NCI-H524 treated with DMSO at 0.1 percent for 48 hours (cell line): ENCODE measurements at regions not wholly inside any gene's neighbourhood (a gene's known extent, or its start where the extent isn't known, plus 50 kb on each side); places are given as distances from the start of the nearest gene placed in this dataset.

Experiments
- DNase-seq: peaks from one replicate; lab custom pipeline; 2025; lab: John Stamatoyannopoulos, UW

DNA sequence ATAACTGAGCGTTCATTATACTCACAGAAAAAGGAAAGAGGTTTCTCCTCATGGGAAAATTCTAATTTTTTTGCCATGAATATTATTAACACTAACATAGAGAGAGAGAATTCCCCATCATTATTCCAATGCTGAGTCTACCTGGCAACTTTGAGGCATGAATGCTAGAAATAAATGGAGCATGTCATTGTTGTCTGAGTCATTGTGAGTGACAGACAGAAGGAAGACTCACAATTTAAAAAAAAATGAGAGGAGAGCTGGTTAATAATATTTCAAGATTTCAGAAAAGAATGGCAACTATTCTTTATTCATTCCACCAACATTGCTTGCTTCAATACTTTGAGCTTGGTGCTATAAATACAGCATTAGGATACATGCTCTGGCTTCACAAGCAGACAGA, 170.4 kb upstream of the HS3ST1 start:
- no peak for DNase-seq

DNA sequence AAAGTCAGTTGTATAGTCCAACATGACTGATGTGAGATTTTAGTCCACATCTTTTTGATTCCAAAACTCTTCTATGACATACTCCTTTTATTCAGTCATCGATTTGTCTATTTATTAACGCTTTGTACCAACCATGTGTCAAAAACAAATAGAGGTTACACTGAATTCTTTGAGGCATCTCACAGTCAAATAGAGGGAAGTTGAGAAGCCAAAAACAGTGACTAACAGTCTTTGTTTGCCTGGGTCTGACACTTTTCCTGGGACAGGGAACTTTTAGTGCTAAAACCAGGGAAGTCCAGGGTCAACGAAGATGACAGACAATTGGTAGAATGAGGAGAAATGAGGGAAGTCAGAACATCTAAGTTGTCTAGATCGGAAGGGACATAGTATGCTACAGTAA, 169.9 kb upstream of the HS3ST1 start:
- DNase-seq, result no peak

DNA sequence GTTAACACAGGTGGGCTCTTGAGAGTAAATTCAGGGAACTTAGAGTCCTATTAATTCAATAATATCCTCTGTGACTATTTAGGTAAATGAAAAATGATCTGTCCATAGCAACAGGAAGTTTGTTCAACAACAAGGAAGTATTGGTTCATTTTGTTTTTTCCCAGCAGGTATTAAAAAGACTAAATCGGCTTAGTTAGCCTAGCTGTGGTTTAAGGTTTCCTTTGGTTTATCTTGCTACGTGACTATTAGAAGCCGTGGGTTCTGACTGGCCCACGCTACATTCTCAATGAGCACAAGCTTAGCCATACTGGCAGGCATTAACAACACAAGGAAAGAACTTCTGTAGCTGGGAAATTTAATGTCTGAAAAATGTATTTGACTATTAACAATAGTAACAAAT, 168.8 kb upstream of the HS3ST1 start:
- DNase-seq, result no peak

DNA sequence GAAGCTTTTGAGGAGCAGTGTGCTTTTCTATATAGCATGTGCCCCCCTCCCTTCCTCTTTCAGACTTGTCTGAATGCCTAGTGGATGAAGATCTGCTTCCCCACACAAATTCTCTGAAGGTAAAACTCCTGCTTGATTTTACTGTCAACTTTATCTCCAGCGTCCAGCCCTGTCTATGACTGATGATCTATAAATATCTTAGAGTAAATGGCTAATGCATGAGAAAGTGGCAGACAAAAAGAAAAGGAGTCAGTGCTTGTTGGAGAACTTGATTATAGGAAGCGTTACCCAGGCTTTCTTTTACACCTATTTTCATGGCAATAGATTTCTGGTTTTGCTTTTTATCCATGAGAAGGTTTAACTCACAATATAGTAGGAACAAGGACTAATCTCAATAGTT, 168.3 kb upstream of the HS3ST1 start:
- DNase-seq, result no peak

DNA sequence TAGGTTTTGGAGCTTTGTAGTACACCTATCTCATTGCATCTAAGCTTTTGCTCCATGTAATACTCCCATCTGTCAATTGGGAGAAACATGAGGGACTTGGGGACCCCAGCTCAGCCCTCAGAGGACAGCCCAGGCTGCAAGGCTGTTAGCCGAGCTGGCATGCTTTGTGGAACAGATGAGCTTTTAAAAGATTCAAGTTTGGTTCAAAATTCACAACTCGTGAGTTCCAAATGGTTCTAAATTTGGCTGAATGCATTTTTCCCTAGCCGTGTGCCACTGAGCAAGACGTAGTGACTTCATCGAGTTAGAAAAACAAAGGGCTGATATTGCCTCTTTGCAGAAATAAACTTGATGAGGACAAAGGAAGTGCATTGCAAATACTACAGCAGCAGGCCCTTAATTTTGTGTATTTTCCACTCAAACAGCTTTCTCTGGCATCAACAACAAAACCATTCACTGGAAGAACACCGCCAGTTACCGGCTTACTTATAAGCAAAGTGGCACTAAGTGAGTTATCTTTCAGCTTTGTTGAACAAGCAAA, 165.0 kb upstream of the HS3ST1 start:
- DNase-seq, result no peak

DNA sequence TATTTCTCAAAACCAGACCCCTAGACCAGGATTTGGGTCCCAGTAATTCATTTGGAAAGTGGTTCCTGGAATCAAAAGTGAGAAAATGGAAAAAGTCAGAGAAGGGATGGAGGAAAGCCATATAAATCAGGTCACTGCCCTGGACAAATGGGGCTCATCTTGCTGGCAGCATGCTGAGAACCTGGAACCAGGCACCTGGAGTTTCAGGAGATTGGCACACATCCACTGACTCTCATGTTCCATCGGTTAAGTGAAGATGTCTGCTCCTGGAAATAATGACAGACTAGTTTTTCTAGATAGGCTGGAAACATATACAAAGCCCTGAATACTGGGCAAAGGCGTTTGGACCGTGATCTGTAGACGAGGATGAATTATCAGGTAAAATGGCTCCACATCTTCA, 163.6 kb upstream of the HS3ST1 start:
- DNase-seq, result no peak

DNA sequence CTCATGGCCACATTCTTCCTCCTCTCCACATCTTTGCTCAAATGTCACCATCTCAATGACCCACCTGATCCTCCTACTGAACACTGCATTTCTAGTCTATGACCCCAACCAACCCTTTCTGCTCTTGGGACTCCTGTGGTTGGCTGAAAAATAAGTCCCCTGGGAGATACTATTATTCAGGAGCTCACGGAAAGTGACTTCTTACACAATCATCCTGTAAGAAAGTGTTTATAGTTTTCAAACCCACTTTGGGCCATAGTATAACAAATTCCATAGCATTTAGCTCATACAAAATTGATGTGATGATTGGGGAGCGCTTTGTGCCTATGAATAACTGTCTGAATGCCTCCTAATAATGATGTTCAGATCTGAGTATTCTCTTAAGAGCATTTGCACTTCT, 161.4 kb upstream of the HS3ST1 start:
- no peak for DNase-seq

DNA sequence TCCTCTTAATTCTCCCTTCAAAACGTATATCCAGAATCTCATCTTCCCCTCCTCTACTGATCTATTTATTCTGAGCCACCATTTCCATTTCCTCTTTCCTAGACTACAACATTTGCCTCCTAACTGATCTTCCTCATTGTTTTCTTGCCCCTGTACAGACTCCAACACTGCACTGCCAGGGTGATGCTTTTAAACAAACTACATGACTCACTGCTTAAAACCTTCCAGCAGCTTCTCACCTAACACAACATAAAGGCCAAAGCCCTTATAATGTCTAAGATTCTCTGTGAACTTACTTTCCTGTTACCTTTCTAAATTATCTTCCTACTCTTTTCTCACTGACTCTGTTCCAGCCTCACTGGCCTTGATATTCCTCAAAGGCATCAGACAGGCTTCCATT, 161.0 kb upstream of the HS3ST1 start:
- no peak for DNase-seq

DNA sequence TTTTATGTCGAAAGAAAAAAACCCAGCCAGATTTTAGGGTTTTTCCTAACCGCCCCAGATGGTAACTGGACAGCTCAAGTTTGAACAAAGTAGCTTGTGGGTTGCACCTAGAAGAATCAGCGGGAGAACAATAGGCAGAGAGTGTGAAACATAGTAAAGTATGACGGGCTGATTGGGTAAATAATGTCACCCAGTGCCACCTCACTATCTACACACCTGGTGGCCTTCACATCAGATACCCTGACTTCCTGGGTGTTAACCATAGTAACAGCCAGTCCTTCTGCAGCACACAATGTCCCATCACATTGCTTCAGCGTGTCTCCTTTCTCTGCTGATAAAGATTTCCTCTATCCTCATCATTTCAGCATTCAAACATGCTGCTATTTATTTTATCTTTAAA, 159.1 kb upstream of the HS3ST1 start:
- no peak for DNase-seq

DNA sequence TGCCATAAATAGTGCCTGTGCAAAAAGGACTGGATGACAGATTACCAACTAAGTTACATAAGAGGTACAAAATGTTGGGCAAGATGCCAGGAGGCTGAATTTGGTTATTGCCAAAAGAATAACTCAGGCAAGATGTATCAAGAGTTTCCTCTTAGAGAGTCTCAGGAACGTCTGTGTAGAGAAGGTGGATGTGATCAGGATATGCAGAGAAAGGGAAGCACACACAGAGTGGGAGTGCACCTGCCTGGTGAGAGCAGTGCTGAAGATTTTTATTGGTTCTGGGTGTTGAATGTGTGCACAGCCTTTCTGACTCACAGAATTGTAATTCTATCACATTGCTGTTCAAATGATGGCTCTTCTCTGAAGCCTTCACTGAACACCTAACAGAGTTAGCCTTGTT, 156.8 kb upstream of the HS3ST1 start:
- no peak for DNase-seq

DNA sequence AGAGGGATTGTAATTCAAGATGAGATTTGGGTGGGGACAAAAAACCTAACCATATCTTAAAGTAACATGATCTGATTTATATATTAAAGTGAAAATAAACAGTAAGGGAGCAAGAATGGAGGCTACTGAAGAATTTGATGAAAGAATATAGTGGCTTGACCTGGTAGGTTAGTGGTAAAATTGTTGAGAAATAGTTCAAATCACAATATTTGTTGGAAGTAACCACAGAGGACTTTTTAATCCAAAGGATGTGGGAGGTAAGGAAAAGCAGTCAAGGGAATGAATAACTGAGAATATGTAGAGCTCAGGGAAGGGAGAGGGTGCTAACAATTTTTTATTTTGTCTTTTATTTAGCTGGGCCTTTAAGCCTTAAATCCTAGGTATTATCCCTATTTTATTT, 139.8 kb upstream of the HS3ST1 start:
- no peak for DNase-seq

DNA sequence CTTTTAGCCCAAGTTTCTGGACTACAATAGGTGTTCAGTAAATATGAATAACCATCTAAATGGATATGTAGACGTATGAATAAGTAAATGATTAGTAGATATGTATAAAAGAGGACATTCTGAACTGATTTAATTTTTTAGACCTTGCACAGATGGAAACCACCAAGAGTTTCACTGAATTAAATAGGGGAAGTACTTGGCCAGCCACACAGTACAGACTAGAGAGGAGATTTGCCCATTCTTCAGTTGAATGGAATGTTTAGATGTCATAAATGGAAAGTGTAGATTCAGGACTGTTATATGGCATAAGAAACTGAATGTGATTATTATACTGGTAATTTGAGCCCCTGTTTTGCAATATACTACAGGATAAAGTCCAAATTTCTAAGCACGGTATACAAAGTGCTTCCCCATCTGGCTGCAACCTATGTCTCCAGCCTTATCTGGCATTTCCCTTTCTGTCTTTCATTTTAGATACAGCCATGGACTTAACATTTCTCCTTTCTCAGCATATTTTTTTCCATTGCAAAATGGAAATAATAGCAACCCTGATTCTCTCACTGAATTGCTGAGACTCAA, 137.8 kb upstream of the HS3ST1 start:
- no peak for DNase-seq

DNA sequence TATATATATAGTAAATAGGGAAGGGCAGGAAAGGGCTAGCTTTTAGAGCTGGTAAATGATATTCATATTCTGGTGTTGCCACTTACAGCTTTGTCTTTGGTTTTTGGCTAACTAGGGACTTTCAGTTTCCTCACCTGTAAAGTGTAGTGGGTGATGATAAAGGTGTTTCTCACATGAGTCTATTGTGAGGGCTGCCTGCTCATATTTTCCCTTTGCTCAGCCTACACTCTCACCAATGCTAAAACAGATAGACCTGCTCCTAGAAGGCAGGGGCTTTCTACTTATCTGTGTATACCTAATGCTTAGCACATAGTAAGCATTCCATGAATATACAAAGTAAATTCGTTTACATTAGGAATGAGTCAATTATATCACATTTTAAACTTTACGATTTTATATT, 137.2 kb upstream of the HS3ST1 start:
- DNase-seq, result no peak

DNA sequence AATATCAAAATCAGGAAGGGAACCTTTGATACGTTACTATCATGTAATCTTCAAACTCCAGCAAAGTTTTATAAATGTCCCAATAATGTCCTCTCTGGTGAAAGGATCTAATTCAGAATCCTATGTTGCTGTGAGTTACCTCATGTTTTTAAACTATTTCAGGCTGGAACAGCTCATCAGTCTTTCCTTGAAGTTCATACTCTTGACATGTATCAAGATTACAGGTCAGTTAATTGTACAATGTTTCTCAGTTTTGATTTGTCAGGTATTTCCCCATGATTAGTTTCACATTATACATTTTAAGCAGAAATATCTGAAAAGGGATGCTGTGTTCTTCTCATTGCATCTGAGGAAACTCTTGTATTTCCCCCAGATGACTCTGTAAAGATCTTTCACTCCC, 136.5 kb upstream of the HS3ST1 start:
- DNase-seq, result no peak

DNA sequence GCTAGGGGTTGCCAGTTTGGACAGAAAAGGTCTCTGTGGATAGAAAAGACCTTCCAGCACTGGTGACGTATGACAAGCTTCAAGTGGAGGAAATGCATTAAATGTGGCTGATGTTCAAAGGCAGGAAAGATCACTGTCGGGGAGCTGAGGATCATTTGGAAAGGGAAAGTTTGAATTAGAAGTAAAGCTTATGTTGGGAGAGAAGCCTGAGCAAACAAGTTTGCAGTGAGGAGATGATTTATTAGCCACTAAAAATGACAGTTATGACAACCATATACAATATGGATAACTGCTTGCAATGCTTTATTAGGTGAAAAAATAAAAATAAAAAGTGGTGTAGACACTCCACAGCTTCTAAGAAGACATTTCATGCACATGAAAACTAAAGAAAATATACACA, 135.3 kb upstream of the HS3ST1 start:
- no peak for DNase-seq

DNA sequence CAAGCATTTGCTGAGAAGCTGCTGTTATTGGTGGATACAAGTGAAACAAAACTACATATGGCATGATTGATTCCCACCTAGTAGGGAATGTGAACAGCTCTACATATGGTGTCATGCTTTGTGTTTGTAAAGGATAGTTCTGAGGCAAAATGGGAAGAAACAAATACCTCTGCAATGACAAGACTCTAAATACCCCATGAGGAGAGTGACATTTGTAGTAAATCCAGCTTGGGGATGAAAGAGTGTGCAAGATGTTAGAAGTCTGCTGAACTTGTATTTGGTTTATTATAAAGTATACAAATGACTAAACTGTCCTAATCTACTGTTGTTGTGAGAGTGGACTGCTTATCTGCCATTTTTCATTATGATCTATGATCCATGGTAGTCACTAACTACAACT, 120.8 kb upstream of the HS3ST1 start:
- no peak for DNase-seq

DNA sequence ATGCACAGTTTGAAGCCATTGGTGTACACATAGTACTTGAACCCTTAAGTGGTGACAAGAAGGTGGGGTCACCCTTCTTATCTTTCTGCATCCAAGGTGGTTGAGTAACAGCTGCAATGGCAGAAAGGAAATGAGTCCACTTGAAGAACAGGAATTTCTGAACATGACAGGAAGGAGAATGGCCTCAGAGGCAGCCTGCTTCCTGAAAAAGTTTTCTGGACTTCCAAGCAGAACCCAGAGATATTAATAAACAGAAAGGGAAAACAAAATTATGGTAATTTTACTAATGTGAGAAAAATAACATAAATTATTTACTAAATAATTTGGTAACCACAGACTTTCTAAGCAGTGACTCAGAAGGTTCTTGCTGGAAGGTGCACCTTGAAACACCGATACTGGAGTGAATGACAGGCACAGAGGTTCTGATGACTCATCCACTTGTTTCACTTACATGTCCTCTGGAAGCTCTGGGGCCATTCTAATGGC, 119.9 kb upstream of the HS3ST1 start:
- no peak for DNase-seq

DNA sequence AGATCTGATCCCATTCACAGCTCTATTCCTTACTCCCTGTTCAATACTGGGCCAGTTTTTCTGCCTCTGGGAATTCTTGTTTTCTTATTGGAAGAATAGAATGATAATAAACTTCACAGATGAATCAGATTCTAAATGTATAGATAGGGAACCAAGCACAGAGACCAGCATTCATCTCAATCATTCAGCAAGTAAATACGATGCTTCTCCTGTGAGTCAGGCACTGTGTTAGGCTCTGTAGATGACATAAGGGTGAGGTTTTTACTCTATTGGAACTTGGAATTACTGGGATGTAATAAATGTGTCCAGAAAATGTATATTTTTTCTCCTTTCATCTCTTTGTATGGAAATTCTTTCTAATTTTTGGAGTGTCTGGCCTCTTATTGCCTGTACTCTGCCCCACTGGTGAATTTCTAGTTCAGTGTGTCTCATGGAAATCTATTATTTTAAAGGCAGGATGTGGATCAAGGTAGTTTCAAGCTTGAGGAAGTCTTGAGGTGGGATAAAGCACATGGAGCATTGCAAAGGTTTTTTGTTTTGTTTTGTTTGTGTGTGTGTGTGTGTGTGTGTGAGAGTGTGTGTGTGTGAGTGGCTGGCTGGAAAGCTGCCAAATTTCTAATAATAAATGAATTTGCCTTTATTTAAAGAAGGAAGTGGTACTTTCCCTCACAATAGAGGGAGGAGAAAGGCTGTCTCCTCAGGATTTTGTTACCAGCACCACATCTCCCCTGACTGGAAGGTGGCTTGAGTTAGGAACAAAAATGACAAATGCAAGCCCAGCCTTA, 117.9 kb upstream of the HS3ST1 start:
- DNase-seq, result no peak

DNA sequence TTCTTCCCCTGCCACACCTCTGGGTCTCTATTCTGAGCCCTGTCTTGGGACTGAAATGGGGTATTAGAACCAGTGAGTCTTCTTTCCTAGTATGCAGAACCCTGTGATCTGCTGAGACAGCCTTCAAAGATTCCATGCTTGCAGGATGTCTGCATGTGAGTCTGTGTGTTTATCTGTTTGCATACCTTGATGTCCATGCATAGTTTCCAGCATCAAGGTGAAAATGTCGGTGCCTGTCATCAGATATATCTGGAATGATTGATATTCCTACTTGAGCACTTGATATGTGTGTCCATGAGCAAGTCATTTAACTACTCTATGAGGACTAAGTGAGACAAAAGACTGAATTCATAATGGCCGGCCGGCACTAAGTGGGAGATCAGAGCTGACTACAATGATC, 117.0 kb upstream of the HS3ST1 start:
- DNase-seq, result no peak

DNA sequence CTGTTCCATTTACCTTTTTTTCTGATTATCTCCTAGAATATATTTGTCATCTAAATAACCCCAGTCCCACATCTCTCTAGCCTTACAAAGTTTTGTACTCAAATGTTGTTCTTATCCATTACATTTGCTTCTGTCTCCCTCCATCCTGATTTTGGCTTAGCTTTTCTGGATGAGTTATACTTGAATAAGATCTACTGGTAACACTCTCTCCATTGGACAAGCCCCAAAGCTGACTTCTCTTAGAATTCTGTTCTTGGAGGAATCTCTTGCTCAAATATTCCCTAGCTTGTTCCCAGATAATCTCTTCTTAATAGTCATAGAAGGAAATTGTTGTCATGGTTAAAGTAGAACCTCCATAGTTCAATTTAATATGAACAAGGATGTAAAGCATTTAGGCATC, 115.5 kb upstream of the HS3ST1 start:
- DNase-seq, result no peak

DNA sequence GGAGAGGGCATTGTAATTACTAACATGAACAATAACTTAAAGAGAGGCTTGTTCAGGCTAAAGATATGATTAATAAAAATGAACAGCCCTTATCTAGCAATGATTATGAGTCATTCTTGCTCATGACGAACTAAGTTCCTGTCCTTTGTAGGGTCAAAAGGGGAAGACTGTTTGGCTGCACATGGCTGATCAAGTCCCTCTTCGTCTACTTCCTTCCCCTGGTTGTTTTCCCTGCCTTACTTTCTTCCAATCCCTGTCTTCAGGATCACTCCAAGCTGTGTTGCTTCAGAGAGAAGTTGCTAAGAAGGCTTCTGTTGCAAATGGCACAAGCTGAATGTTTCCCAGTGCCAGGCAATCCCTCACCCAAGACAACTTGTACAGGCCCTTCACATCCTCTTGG, 115.0 kb upstream of the HS3ST1 start:
- no peak for DNase-seq

DNA sequence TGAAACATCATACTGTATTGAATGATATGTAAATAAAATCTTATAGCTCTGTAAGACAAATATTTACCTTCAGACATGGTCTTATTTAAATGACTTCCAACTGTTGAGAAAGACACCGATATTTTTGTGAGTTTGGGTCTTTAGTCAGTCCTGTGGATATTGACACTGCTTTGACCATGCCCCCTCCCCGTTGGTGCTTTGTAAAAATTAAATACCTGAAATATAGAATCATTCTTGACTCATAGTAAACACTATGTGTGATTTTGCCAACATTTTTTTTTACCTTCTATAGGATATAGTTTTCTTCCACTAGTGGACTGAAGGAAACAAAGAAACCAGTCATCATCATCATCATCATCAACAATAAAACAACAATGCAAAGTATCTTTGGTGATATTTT, 114.3 kb upstream of the HS3ST1 start:
- no peak for DNase-seq

DNA sequence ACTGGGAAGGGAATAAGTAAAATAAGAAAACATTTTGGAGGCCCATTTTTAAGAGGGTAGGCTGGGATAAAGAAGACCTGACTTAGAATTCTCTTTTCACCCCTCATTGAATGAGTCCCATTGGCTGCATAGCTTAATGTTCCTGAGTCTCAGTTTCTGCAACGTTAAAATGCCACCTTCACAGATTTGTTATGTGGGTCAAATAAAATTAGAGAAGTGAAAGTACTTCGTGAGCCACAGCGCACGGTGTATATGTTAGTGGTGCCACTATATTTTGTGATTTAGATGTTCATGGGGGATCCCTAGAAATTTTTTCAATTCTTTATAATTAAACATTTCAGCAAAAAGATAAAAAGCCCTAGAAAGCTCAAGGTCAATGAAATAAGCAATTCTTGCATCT, 109.2 kb upstream of the HS3ST1 start:
- DNase-seq, result no peak

DNA sequence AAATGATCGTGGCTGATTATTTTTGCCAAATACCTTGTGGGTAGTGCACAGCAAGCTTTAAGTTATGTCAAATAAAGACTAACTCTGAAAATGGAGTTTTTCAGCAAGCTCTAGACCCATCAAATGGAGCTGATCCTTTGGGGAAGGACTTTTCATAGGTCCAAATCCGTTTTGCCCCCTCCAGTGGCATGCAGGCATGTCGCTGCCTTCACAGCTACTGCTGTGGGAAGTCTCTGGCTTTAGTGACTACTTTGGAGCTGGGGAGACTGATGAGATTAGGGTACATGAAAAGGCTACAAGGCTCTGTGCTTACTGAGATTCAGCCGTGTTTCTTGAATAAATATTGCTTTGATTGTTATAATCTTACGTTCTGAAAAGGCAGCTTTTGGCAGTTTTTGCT, 106.6 kb upstream of the HS3ST1 start:
- no peak for DNase-seq
